Mucosa of descending colon (tissue), 3 donors: ENCODE measurements at regions not wholly inside any gene's neighbourhood (a gene's known extent, or its start where the extent isn't known, plus 50 kb on each side); places are given as distances from the start of the nearest gene placed in this dataset.
A peak's percentile ranks its signal among the peaks of the same experiment; 100 is the strongest.
"Not testable (repeated sequence)": the region's sequence is repeated elsewhere in the genome, so short reads cannot be mapped to it uniquely, and the experiment has no call there.

ENCODE experiments used
- ATAC-seq: fragments of 200-7000 bp; cut with Tn5 transposase; one replicate; pipeline ENCODE4 v1.9.1; 2020; ENCODE audit warnings: mild to moderate bottlenecking, moderate library complexity
- DNase-seq, 3 donors: peaks; one replicate each; pipeline ENCODE4 v3.0.0-alpha.2; 2020
- H3K36me3 ChIP-seq: fragments of 200-600 bp; one replicate; pipeline ENCODE4 v1.8.0; 2021; ENCODE audit warnings: low read depth, mild to moderate bottlenecking
- H3K4me1 ChIP-seq: fragments of 200-600 bp; one replicate; pipeline ENCODE4 v1.8.0; 2021; ENCODE audit warnings: low read depth, mild to moderate bottlenecking
- H3K4me3 ChIP-seq: fragments of 200-600 bp; one replicate; pipeline ENCODE4 v1.8.0; 2021; ENCODE audit warnings: mild to moderate bottlenecking
- H3K9me3 ChIP-seq: fragments of 200-600 bp; one replicate; pipeline ENCODE4 v1.8.0; 2021; ENCODE audit warnings: mild to moderate bottlenecking
- intact Hi-C, 2 donors: fragments of 100-400 bp; cut with DNase I in 1 of 2; cut with micrococcal nuclease in 1 of 2; formaldehyde crosslinking; loops; one replicate each; pipeline versions ENCODE4 v1.11.0 to v1.11.1; 2022; cut with DNase I, micrococcal nuclease
- donor health status: DM: no; HTN: no; CAD: no; lungs with moderate emphysema.
- donor health status: DM: no; HTN: no; CAD: no.
- donor health status: DM: no; HTN: yes; CAD: no.

- H3K4me3 ChIP-seq, H3K36me3 ChIP-seq, intact Hi-C loops, H3K9me3 ChIP-seq, H3K4me1 ChIP-seq, DNase-seq: not testable (repeated sequence)
- ATAC-seq, result peak; percentile 85
Observed at GRCh38 chr2:110394769-110395168, 77.8 kb downstream of the LIMS4 start.

GRCh38 chr2:110392366-110392765 lies 80.2 kb downstream of the LIMS4 start:
- ATAC-seq, intact Hi-C loops, H3K4me1 ChIP-seq, H3K4me3 ChIP-seq, H3K36me3 ChIP-seq, H3K9me3 ChIP-seq: not testable (repeated sequence)
- peak in 2 of 3 donors; percentile 5 to 7 for DNase-seq

- H3K9me3 ChIP-seq, intact Hi-C loops, H3K4me3 ChIP-seq, H3K4me1 ChIP-seq, H3K36me3 ChIP-seq: not testable (repeated sequence)
- DNase-seq (peak; percentile 19 to 38 (median 24)), ATAC-seq (peak; percentile 52)
Observed at GRCh38 chr2:110391035-110391418, 81.6 kb downstream of the LIMS4 start.

GRCh38 chr2:110390351-110391034 lies 82.1 kb downstream of the LIMS4 start:
- DNase-seq (peak in 1 of 3 donors; percentile 21), ATAC-seq (peak; percentile 75)
- H3K36me3 ChIP-seq, H3K9me3 ChIP-seq, H3K4me1 ChIP-seq, H3K4me3 ChIP-seq, intact Hi-C loops: not testable (repeated sequence)

GRCh38 chr2:110387044-110387443 lies 85.6 kb downstream of the LIMS4 start:
- ATAC-seq, H3K36me3 ChIP-seq, H3K4me3 ChIP-seq, H3K9me3 ChIP-seq, intact Hi-C loops, H3K4me1 ChIP-seq: not testable (repeated sequence)
- peak in 2 of 3 donors; percentile 5 to 19 for DNase-seq

- H3K36me3 ChIP-seq, ATAC-seq, H3K9me3 ChIP-seq, H3K4me1 ChIP-seq, intact Hi-C loops, H3K4me3 ChIP-seq: not testable (repeated sequence)
- DNase-seq, result peak in 2 of 3 donors; percentile 12 to 30
Observed at GRCh38 chr2:110386546-110386945, 86.1 kb downstream of the LIMS4 start.

GRCh38 chr2:110384736-110385119 lies 87.9 kb downstream of the LIMS4 start:
- H3K9me3 ChIP-seq, intact Hi-C loops, H3K4me1 ChIP-seq, H3K36me3 ChIP-seq, DNase-seq, H3K4me3 ChIP-seq: not testable (repeated sequence)
- ATAC-seq, result peak; percentile 77

- ATAC-seq, result peak; percentile 87
- H3K4me3 ChIP-seq, intact Hi-C loops, DNase-seq, H3K9me3 ChIP-seq, H3K4me1 ChIP-seq, H3K36me3 ChIP-seq: not testable (repeated sequence)
Observed at GRCh38 chr2:110384109-110384735, 88.4 kb downstream of the LIMS4 start.

GRCh38 chr2:110383163-110384048 lies 89.2 kb downstream of the LIMS4 start:
- H3K4me3 ChIP-seq, intact Hi-C loops, H3K36me3 ChIP-seq, H3K9me3 ChIP-seq, H3K4me1 ChIP-seq, DNase-seq: not testable (repeated sequence)
- ATAC-seq, result peak; percentile 78

GRCh38 chr2:110373519-110373918 lies 99.1 kb downstream of the LIMS4 start:
- intact Hi-C loops, ATAC-seq: not testable (repeated sequence)

GRCh38 chr2:110371633-110372032 lies 101.0 kb downstream of the LIMS4 start:
- peak in 1 of 3 donors; percentile 26 for DNase-seq
- H3K4me1 ChIP-seq, intact Hi-C loops, H3K9me3 ChIP-seq, H3K4me3 ChIP-seq, ATAC-seq, H3K36me3 ChIP-seq: not testable (repeated sequence)

More at GRCh38 chr2:110373519-110373918, 99.1 kb downstream of the LIMS4 start:
- not testable (repeated sequence) for H3K4me3 ChIP-seq, H3K9me3 ChIP-seq, H3K36me3 ChIP-seq, H3K4me1 ChIP-seq
- DNase-seq, result peak in 2 of 3 donors; percentile 22 to 26

GRCh38 chr2:110357616-110358015 lies 115.0 kb downstream of the LIMS4 start:
- H3K9me3 ChIP-seq, H3K4me3 ChIP-seq, H3K4me1 ChIP-seq, ATAC-seq, intact Hi-C loops, DNase-seq, H3K36me3 ChIP-seq: not testable (repeated sequence)

- DNase-seq, H3K9me3 ChIP-seq, H3K36me3 ChIP-seq, H3K4me3 ChIP-seq, H3K4me1 ChIP-seq, intact Hi-C loops: not testable (repeated sequence)
- ATAC-seq, result peak; percentile 95
Observed at GRCh38 chr2:110354294-110355018, 118.2 kb downstream of the LIMS4 start.

GRCh38 chr2:110350718-110351117 lies 121.9 kb downstream of the LIMS4 start:
- H3K4me3 ChIP-seq, H3K9me3 ChIP-seq, DNase-seq, intact Hi-C loops, H3K36me3 ChIP-seq, ATAC-seq, H3K4me1 ChIP-seq: not testable (repeated sequence)
